GM12864 (cell line): ENCODE measurements at regions not wholly inside any gene's neighbourhood (a gene's known extent, or its start where the extent isn't known, plus 50 kb on each side); places are given as distances from the start of the nearest gene placed in this dataset.
"Not testable (repeated sequence)": the region's sequence is repeated elsewhere in the genome, so short reads cannot be mapped to it uniquely, and the experiment has no call there.

ENCODE experiments used
- DNase-seq: peaks from one replicate; pipeline ENCODE4 v3.0.0-alpha.2; 2011; ENCODE audit warnings: low read depth
- H3K4me3 ChIP-seq: 2 replicates; pipeline ENCODE4 v1.5.1; 2011; ENCODE audit warnings: mild to moderate bottlenecking, low read depth, low read length, control low read depth
- CTCF ChIP-seq: IDR thresholded peaks from 2 replicates; pipeline ENCODE4 v1.5.1; 2011; ENCODE audit warnings: low read depth, mild to moderate bottlenecking, moderate library complexity, low read length, control low read depth, inconsistent platforms; ENCODE audit errors: missing control alignments

- no peak overlapping the region for H3K4me3 ChIP-seq
- TF ChIP-seq CTCF: no peak
- DNase-seq: no peak
Observed at GRCh38 chr2:128604045-128604444, 285.4 kb upstream of the HS6ST1 start.

- H3K4me3 ChIP-seq, DNase-seq: not testable (repeated sequence)
Observed at GRCh38 chr2:128604581-128604980, 285.9 kb upstream of the HS6ST1 start.

DNA sequence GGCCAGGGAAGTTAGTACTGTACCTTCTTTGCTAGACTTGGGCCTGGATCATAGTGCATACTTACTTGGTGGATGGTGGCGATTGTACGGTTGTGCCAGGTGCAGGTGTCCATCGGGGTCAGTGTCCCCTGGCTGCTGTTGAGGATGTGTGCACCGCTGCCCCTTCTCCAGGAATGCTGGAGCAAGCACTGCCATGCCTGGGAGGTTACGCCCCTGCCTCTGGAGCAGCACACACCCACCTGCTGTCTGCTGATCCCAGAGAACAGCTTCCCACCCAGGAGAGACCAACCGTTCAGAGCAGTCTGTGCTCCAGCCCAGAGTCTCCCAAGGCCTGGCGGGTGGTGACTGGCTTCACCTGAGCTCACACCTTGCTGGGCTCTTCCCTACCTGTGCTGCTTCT is 286.8 kb upstream of the HS6ST1 start:
- TF ChIP-seq CTCF: no peak
- no peak for DNase-seq
- H3K4me3 ChIP-seq: no peak overlapping the region

DNA sequence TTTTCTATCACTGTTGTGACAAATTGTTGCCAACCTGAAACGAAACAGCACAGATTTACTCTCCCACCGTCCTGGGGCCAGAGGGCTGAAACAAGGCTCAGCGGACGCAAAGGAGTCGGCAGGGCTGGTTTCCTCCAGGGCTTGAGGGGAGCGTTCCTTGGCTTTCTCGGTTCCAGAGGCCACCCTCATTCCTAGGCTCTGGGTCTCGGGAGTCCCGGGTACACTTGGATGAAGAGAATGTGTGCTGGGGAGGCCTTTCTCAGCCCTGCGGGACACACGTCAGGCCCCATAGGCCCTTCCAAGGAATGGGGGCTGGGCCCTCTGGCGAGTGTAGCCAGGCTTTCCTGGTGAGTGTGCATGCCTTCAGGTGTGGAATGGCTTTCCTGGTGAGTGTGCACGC is 287.3 kb upstream of the HS6ST1 start:
- no peak for TF ChIP-seq CTCF
- H3K4me3 ChIP-seq: no peak overlapping the region
- DNase-seq: no peak

DNA sequence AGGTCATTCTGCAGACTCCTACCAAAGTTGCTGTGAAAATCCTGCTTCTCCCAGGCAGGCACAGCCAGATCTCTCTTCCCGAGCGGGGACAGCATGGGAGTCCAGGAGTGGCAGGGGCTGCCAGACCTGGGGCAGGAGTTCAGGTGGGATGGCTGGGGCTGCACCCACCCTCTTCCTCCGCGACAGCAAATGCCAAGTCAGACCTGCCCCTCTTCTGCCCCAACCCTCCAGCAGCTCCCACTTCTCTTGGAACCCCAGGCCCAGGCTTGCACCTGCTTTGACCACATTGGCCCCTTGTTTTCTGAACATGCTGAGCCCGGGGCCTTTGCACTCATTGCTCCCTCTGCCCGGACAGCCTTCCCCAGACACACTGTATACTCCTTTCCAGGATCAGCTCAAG is 288.2 kb upstream of the HS6ST1 start:
- no peak overlapping the region for H3K4me3 ChIP-seq
- TF ChIP-seq CTCF: no peak
- DNase-seq: no peak

- no peak for TF ChIP-seq CTCF
- DNase-seq: no peak
Observed at GRCh38 chr2:128607440-128607839, 288.8 kb upstream of the HS6ST1 start.

GRCh38 chr2:128607911-128608506 is 289.3 kb upstream of the HS6ST1 start:
- no peak overlapping the region for H3K4me3 ChIP-seq
- DNase-seq: no peak
- TF ChIP-seq CTCF: no peak

More at GRCh38 chr2:128607440-128607839, 288.8 kb upstream of the HS6ST1 start:
- no peak overlapping the region for H3K4me3 ChIP-seq
